NCI-H2227 (cell line): ENCODE measurements at regions not wholly inside any gene's neighbourhood (a gene's known extent, or its start where the extent isn't known, plus 50 kb on each side); places are given as distances from the start of the nearest gene placed in this dataset.

Experiments used
- DNase-seq: peaks from one replicate; lab custom pipeline; 2025; ENCODE audit not compliant: unreplicated experiment; lab: John Stamatoyannopoulos, UW

GRCh38 chr5:124333298-124333979 lies 413.0 kb downstream of the ZNF608 start:
- peak; percentile 52 for DNase-seq

- no peak for DNase-seq
Measured at GRCh38 chr5:124332273-124332672, 414.2 kb downstream of the ZNF608 start.

GRCh38 chr5:124330595-124331220 lies 415.7 kb downstream of the ZNF608 start:
- DNase-seq = no peak

- DNase-seq = no peak
Measured at GRCh38 chr5:124328201-124328600, 418.2 kb downstream of the ZNF608 start.

- no peak for DNase-seq
Measured at GRCh38 chr5:124318661-124319060, 427.8 kb downstream of the ZNF608 start.

GRCh38 chr5:124317451-124317850 lies 429.0 kb downstream of the ZNF608 start:
- no peak for DNase-seq

GRCh38 chr5:124315741-124316415 lies 430.6 kb downstream of the ZNF608 start:
- DNase-seq = no peak

GRCh38 chr5:124310453-124310852 lies 436.0 kb downstream of the ZNF608 start:
- no peak for DNase-seq

- no peak for DNase-seq
Measured at GRCh38 chr5:124309241-124309980, 437.0 kb downstream of the ZNF608 start.

- DNase-seq = no peak
Measured at GRCh38 chr5:124303366-124303765, 443.1 kb downstream of the ZNF608 start.

GRCh38 chr5:124302533-124302932 lies 443.9 kb downstream of the ZNF608 start:
- no peak for DNase-seq

GRCh38 chr5:124301850-124302249 lies 444.6 kb downstream of the ZNF608 start:
- no peak for DNase-seq

GRCh38 chr5:124300815-124301621 lies 445.4 kb downstream of the ZNF608 start:
- DNase-seq = no peak

- no peak for DNase-seq
Measured at GRCh38 chr5:124297826-124298225, 448.6 kb downstream of the ZNF608 start.

- DNase-seq = no peak
Measured at GRCh38 chr5:124292322-124292855, 454.1 kb downstream of the ZNF608 start.

GRCh38 chr5:124289641-124290311 lies 456.7 kb downstream of the ZNF608 start:
- DNase-seq = no peak

- DNase-seq = no peak
Measured at GRCh38 chr5:124289130-124289529, 457.3 kb downstream of the ZNF608 start.

GRCh38 chr5:124287813-124288212 lies 458.6 kb downstream of the ZNF608 start:
- DNase-seq = no peak

GRCh38 chr5:124285733-124286132 lies 460.7 kb downstream of the ZNF608 start:
- DNase-seq = no peak

GRCh38 chr5:124285071-124285470 lies 461.4 kb downstream of the ZNF608 start:
- DNase-seq = no peak
